GM18511 (cell line): ENCODE measurements at regions not wholly inside any gene's neighbourhood (a gene's known extent, or its start where the extent isn't known, plus 50 kb on each side); places are given as distances from the start of the nearest gene placed in this dataset.
"Not testable (repeated sequence)": the region's sequence is repeated elsewhere in the genome, so short reads cannot be mapped to it uniquely, and the experiment has no call there.

Experiments used
- ATAC-seq: cut with Tn5 transposase; IDR thresholded peaks from one replicate; pipeline ENCODE4 v1.9.1; 2021; ENCODE audit warnings: mild to moderate bottlenecking, moderate library complexity; ENCODE audit not compliant: unreplicated experiment

DNA sequence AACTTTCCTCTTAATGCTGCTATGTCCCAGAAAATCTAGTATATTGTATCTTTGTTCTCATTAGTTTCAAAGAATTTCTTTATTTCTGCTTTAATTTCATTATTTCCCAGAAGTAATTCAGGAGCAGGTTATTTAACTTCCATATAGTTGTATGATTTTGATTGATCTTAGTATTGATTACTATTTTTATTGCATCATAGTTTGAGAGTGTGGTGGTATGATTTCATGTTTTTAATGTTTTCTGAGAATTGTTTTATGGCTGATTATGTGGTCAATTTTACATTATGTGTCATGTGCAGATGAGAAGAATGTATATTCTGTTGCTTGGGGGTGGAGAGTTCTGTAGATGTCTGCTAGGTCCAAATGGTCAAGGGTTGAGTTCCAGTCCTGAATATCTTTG is 425.6 kb upstream of the RORB start:
- ATAC-seq = no peak

DNA sequence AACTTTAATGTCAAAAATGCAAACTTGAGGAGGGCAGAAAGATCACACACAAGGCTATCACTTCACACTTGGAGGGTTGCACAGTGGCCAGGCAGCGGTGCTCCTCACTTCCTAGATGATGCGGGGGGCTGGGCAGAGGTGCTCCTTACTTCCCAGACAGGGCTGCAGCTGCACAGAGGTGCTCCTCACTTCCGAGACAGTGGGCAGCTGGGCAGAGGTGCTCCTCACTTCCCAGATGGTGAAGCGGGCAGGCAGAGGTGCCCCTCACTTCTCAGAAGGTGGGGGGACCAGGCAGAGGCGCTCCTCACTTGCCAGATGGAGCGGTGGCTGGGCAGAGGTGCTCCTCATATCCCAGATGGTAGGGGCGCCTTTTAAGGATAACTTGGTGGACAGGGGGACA is 423.2 kb upstream of the RORB start:
- no peak for ATAC-seq

DNA sequence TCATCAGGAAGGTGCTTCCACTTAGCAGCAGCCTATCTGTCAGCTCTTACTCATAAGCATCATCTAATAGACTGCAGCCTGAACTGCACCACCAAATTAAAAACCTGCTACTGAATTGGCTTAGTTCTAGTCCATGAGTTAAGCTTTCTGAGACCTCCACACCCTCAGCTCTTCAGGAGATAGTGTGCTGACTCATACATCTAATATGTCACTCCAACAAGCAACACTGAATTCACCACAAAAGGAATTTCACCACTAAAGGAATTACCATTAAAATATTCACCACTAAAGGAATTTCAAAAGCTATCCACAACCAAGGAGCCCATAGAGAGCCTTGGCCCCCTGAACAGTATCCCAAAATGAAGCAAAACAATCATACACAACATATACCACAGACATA is 418.5 kb upstream of the RORB start:
- ATAC-seq = no peak

DNA sequence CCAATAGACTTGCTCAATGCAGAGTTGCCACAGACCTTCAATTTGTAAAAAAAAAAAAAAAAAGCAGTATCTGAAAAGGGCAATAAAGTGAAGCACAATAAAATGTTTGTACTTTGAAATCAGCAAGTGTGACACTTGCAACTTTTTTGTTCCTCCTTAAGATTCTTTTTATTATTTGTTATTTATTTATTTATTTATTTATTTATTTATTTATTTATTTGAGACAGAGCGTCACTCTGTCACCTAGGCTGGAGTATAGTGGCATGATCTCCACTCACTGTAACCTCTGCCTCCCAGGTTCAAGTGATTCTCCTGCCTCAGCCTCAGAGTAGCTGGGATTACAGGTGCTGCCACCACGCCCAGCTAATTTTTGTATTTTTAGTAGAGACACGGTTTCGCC is 416.5 kb upstream of the RORB start:
- not testable (repeated sequence) for ATAC-seq

DNA sequence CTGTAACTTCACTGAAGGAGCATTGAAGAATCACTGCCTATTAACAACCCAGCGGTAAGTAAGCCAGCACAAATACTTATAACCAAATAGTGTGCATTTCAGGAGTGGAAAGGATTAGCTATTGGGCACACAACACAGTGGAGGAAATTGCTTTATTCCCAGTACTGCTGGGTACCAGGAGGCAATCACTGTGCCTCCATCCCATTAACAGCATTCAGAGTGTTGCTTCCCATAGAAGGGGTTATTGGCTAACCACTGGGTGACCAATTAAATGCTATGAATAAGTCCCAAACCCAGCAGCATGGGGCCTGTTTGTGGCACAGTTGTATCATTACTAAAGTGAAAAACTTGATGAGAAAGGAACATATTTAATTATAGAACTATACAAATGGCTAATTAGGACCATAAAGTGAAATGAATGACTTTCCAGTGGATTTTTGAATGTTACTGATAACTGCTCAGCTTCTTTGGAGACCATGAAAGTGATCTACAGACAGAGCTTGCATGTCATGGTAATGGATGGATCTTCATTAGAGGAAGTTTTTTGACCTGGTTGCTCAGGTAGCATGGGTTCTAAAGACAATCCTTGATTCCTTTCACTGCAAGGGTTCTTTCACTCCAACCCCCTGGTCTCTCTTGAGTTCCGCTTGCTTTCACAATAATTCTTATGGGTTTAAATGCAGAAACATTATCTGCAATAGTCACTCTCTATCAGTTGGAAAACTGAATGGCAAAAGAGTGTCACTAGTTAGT is 413.3 kb upstream of the RORB start:
- ATAC-seq = no peak

DNA sequence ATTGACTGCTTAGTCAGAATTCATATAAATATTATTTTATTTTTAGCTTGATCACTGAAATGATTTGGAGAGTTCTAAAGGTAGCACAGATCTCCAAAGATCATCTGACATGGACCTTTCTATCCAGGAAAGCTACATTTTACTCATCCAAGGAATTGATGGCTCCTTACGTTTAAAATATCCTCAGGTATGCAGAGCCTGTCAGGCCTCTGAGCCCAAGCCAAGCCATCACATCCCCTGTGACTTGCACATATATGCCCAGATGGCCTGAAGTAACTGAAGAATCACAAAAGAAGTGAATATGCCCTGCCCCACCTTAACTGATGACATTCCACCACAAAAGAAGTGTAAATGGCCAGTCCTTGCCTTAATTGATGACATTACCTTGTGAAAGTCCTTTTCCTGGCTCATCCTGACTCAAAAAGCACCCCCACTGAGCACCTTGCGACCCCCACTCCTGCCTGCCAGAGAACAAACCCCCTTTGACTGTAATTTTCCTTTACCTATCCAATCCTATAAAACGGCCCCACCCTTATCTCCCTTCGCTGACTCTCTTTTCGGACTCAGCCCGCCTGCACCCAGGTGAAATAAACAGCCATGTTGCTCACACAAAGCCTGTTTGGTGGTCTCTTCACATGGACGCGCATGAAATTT is 411.6 kb upstream of the RORB start:
- ATAC-seq = not testable (repeated sequence)

DNA sequence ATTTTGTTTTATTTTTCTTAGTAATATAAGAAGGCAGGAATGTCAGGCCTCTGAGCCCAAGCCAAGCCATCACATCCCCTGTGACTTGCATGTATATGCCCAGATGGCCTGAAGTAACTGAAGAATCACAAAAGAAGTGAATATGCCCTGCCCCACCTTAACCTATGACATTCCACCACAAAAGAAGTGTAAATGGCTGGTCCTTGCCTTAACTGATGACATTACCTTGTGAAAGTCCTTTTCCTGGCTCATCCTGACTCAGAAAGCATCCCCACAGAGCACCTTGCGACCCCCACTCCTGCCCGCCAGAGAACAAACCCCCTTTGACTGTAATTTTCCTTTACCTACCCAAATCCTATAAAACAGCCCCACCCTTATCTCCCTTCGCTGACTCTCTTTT is 406.2 kb upstream of the RORB start:
- not testable (repeated sequence) for ATAC-seq

DNA sequence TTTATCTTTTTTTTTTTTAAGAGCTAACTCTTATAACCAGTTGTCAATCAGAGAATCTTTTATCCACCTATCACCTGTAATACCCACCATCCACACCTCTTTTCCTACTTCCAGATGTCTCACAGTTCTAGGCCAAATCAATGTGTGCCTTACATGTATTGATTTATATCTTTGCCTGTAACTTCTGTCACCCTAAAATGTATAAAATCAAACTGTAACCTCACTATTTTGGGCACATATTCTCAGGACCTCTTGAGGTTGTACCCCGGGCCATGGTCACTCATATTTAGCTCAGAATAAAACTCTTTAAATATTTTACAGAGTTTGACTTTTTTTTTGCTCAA is 404.7 kb upstream of the RORB start:
- ATAC-seq = no peak

DNA sequence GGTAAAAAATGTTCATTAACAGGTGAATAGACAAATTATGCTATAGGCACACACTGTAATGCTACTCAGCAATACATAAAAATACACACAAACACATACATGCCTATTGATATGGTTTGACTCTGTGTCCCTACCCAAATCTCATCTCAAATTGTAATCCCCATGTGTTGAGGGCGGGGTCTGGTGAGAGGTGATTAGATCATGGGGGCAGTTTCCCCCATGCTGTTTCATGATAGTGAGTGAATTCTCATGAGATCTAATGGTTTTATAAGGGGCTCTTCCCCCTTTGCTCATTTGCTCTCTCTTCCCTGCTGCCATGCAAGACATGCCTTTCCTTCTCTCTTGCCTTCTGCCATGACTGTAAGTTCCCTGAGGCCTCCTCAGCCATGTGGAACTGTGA is 403.1 kb upstream of the RORB start:
- not testable (repeated sequence) for ATAC-seq

DNA sequence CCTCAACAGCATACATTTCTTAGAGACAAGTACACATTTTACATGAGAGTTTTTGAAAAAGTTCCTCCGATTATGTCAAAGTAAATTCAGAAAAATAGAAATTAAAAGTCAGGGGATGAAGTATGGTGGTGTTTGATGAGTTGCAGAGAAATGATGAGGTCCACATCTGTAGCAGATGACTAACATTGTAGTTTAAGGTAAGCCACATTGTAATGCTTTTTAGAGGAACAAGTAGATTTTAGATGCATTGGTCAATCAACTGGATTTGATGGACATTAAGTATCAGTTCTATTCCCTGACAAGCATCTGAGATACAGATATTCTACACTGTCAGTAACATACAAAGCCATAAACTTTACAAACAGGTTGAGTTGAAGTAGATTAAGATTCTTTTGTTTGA is 402.4 kb upstream of the RORB start:
- no peak for ATAC-seq

DNA sequence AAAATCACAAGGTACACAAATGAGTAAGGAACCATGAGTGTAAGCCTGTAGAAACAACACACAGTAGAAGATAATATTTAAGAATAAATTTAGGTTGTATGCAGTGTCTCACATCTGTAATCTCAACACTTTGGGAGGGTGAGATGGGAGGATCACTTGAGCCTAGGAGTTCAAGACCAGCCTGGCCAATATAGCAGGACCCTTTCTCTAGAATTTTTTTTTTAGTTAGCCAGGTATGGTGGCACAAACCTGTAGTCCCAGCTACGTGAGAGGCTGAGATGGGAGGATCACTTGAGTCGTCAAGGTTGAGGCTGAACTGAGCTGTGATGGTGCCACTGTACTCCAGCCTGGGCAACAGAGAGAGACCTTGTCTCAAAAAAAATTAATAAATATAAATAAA is 401.2 kb upstream of the RORB start:
- no peak for ATAC-seq

DNA sequence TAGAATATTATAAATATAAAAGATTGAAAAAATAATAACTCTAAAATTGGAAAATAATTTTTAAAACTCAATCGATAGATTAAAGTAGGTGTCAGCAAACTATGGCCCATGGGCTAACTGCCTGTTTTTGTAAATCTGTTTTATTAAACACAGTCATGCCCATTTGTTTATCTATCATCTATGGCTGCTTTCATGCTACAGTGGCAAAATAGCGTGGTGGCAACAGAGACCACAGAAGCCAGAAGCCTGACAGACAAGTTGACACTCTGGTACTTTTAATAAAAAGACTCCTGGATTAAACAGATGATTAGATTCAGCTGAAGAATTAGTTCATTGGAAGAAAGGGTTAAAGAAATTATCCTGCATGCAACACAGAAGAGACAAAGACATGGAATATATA is 400.7 kb upstream of the RORB start:
- no peak for ATAC-seq

DNA sequence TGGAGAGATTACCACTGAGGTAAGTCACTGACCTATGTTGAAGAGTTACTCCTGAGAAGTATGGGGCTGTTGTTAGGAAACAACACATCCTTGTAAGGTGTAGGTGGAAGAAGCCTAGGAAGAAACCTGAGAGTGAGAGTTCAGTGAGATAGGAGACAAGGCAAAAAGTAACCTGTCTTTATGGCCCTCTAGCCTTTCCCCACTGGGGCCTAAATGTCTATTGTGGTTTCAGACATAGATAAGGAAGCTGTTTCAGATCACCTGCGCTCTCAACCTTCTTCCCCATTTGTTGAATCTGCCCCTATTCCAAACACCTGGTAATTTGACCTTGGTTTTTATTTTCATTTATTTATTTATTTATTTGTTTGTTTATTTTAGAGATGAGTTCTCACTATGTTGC is 397.1 kb upstream of the RORB start:
- ATAC-seq = no peak

DNA sequence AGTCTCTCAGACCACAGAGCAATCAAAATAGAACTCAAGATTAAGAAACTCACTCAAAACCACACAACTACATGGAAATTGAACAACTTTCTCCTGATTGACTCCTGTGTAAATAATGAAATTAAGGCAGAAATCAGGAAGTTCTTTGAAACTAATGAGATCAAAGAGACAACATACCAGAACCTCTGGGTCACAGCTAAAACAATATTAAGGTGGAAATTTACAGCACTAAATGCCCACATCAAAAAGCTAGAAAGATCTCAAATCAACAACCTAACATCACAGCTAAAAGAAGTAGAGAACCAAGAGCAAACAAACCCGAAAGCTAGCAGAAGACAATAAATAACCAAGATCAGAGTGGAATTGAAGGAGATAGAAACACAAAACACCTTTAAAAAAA is 395.0 kb upstream of the RORB start:
- ATAC-seq = not testable (repeated sequence)

DNA sequence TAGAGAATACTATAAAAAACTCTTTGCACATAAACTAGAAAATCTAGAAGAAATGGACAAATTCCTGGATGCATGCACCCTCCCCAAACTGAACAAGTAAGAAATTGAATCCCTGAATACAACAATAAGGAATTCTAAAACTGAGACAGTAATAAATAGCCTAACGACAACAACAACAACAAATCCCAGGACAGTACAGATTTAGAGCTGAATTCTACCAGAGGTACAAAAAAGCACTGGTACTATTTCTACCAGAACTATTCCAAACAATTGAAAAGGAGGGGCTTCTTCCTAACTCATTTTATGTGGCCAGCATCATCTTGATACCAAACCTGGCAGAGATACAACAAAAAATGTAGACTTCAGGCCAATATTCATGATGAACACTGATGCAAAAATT is 394.4 kb upstream of the RORB start:
- no peak for ATAC-seq

DNA sequence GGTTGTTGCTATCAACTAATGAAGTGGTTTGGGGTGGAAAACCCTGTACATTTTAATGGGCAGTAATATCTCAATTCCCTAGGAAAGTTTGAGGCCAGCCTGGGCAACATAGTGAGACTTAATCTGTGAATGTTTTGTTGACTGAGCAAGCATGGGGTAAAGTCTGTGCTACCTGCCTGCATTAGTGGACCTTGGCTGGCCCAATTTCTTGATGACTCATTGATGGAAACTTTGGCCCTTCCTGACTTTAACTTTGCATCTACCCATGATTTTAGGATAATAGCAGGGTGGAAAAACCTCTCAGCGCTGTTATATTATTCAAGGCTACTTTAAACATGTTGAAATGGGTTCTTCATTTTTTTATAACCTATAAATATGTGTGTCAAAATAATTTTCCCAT is 389.4 kb upstream of the RORB start:
- no peak for ATAC-seq

DNA sequence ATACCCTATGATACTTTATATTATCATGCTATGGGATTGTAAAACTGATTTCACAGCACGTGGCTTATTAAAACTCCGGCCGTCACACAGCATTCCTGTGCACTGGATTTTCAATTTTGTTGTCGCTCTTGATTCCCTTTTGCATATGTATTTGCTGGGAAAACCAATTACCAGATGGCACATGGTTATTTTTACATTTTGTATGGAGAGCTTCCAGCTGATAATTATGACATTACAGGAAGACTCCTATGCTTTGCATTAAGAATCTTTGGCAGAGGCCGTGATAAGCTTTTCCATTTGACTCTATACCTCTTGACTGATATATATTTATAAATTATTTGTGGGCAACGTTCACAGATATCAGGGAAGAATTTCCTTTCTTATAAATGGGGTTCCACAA is 381.2 kb upstream of the RORB start:
- ATAC-seq = no peak

DNA sequence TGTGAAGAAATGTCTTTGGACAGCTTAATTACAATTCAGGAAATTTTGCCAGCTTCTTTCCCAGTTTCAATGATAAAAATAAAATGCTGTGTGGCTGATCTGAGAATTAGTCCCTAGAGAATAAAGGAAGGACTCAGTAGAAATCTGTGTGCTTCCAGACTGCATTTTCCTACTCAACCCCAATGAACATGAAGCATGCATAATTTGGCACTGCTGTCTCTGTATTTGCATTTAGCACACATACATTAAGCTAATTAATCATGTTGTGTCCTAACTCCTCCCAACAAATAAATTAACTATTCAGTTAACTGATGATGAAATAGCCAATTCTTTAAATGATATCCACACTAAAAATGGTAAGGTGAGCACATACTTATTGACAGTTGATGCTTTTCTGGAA is 380.0 kb upstream of the RORB start:
- ATAC-seq = no peak

DNA sequence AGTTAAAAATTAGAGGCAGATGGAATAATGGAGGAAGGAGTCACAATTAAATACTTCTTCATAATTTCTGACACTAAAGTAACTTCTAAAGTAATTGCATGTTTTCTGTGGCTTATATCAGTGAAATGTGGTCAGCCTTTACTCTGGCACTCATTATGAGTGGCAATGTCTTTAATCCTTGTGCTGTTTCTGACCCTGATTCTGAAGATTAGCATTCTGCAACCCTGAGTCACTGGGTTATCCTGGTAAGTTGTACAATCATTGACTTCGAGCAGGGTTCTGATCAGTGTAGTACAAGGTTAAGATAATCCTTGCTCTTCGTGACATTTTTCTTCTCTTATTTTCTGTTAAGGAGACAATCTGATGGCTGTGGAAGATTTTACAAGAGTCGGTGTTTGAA is 379.4 kb upstream of the RORB start:
- ATAC-seq = no peak

DNA sequence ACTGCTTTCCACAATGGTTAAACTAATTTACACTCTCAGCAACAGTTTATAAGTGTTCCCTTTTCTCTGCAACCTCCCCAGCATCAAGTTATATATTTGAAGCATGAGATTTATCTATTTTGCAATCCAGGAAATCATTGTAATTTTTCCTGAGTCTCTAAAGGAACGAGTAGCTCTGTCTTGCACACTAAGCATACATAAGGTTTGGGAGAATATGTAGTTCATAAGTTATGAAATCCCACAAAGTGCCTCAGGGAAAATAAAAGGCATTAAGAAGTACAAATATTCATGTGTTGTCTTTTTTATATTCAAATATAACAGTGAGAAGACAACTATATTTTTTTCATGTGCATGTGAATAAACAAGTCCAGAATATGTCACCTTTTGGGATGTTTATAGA is 377.1 kb upstream of the RORB start:
- no peak for ATAC-seq

DNA sequence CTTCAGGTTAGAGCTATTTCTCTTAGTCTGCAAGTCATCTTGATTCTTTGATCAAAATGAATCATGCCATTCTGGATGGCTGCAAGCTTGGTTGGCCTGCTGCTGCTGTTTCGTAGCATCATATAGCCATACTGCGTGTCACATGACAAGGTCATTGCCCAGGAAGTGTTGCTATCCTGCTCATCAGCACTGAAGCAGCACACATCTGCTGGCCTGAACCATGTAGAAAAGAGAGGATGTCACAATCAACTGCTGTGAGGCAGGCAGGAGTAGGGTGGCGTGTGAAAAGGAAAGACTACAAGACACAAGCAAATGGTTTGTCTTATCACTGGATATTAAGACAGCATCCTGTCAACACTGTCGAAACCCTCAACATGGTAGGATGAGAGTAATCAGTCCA is 376.7 kb upstream of the RORB start:
- no peak for ATAC-seq

DNA sequence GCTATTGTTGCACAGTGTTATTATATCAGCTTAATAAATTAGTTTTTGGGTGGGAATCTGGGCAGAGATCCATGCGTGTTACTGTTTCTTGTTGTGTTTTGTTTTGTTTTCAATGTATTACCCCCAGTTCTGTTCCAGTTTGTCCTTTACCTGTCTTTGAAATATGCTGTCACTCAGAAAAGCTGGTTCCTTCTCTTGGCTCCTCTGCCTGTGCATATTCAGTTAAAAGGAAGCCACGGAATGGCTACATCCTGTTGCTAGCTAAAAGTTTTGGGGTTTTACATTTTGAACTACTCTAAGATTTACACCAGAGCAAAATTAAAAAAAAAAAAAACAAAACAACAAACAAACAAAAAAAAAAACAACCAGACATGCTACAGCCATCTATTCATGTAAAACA is 374.9 kb upstream of the RORB start:
- no peak for ATAC-seq

DNA sequence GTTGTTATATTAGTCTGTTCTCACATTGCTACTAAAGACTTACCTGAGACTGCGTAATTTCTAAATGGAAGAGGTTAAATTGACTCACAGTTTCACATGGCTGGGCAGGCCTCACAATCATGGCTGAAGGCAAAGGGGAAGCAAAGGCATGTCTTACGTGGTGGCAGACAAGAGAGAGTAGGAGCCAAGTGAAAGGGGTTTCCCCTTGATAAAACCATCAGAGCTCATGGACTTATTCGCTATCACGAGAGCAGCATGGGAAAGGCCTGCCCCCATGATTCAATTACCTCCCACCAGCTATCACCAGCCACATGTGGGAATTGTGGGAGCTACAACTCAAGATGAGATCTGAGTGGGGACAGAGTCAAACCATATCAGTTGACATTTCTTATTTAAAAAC is 374.5 kb upstream of the RORB start:
- ATAC-seq = no peak
